Endothelial cell of umbilical vein (primary cell): ENCODE measurements at regions not wholly inside any gene's neighbourhood (a gene's known extent, or its start where the extent isn't known, plus 50 kb on each side); places are given as distances from the start of the nearest gene placed in this dataset.

Experiments
- BruUV-seq: library from RNA; stranded (reverse); fragments of 400-500 nt; replicated peaks from 2 replicates; lab custom pipeline; 2021; lab: Mats Ljungman, UMichigan
- CTCF ChIA-PET: fragments of 300-600, 350-600 bp; sonication (Branson Sonifier 250); formaldehyde crosslinking; loops from one replicate; lab custom pipeline; 2021; ENCODE audit warnings: antibody characterized with exemption, inconsistent platforms; lab: Charles Lee
- POLR2A ChIA-PET: fragments of 300-600, 350-600 bp; sonication (Branson Sonifier 250); formaldehyde crosslinking; loops from one replicate; lab custom pipeline; 2021; ENCODE audit warnings: antibody characterized with exemption, inconsistent platforms; lab: Charles Lee
- DNase-seq: peaks from one replicate; pipeline ENCODE4 v3.0.0-alpha.2; 2011; ENCODE audit warnings: low read depth, low spot score
- FAIRE-seq: peaks from 2 replicates; lab custom pipeline; 2011; peaks lifted over from hg19 to GRCh38; lab: Jason Lieb, UNC
- H2AFZ ChIP-seq: 2 replicates; pipeline ENCODE4 v1.6.0; 2012; ENCODE audit warnings: low read depth, low read length, control low read depth, inconsistent platforms
- H3K27ac ChIP-seq: 2 replicates; pipeline ENCODE4 v1.5.1; 2011; ENCODE audit warnings: low read depth, mild to moderate bottlenecking, control low read depth, low read length, moderate library complexity; ENCODE audit not compliant: insufficient read depth
- H3K27me3 ChIP-seq, 2 experiments: 2 replicates each; pipeline versions ENCODE4 v1.6.0 to v1.6.1; 2011; ENCODE audit warnings: low read length in 2 of 2, mixed read lengths in 1 of 2; ENCODE audit not compliant: control insufficient read depth in 2 of 2, insufficient read depth in 2 of 2
- H3K36me3 ChIP-seq, 2 experiments: 2 replicates in 1 of 2; 3 replicates in 1 of 2; pipeline ENCODE4 v1.5.1; 2011; ENCODE audit warnings: low read length in 2 of 2, mild to moderate bottlenecking in 1 of 2, moderate library complexity in 1 of 2; ENCODE audit not compliant: control insufficient read depth in 2 of 2, insufficient read depth in 2 of 2; ENCODE audit errors: extremely low read depth in 1 of 2
- H3K4me1 ChIP-seq: 3 replicates; pipeline ENCODE4 v1.5.1; 2011; ENCODE audit warnings: mild to moderate bottlenecking, low read length; ENCODE audit not compliant: control insufficient read depth, insufficient read depth; ENCODE audit errors: extremely low read depth
- H3K4me2 ChIP-seq: 2 replicates; pipeline ENCODE4 v1.6.1; 2011; ENCODE audit warnings: low read length, control low read depth, mixed read lengths; ENCODE audit not compliant: insufficient read depth
- H3K4me3 ChIP-seq, 3 experiments: fragments of 200-600 bp in 1 of 3; sonication (generic), shearing (Covaris generic) in 1 of 3; replicated peaks in 1 of 3; 2 replicates each; pipeline ENCODE4 v1.5.1; 2011 to 2016; ENCODE audit warnings: control low read depth in 3 of 3, low read length in 3 of 3, mild to moderate bottlenecking in 2 of 3, inconsistent platforms in 1 of 3, low read depth in 1 of 3, moderate library complexity in 1 of 3; ENCODE audit not compliant: insufficient read depth in 1 of 3
- H3K79me2 ChIP-seq: 2 replicates; pipeline ENCODE4 v1.6.0; 2012; ENCODE audit warnings: low read length, inconsistent platforms; ENCODE audit not compliant: control insufficient read depth, insufficient read depth
- H3K9ac ChIP-seq: replicated peaks from 2 replicates; pipeline ENCODE3; 2011; ENCODE audit warnings: low read length, control low read depth; ENCODE audit not compliant: insufficient read depth; ENCODE audit errors: extremely low read depth
- H3K9me1 ChIP-seq: replicated peaks from 3 replicates; pipeline ENCODE4 v1.6.0; 2011; ENCODE audit warnings: mild to moderate bottlenecking, low read length; ENCODE audit not compliant: control insufficient read depth, insufficient read depth; ENCODE audit errors: extremely low read depth
- H3K9me3 ChIP-seq: replicated peaks from 2 replicates; pipeline ENCODE4 v1.5.1; 2012; ENCODE audit warnings: low read length, inconsistent platforms; ENCODE audit not compliant: control insufficient read depth, insufficient read depth
- H4K20me1 ChIP-seq: replicated peaks from 2 replicates; pipeline ENCODE3; 2011; ENCODE audit warnings: mild to moderate bottlenecking, low read length; ENCODE audit not compliant: control insufficient read depth, insufficient read depth; ENCODE audit errors: extremely low read depth
- CTCF ChIP-seq, 2 donors: IDR thresholded peaks; 1 replicate in 1 of 2; 2 replicates in 1 of 2; pipeline ENCODE4 v1.5.1; 2011; ENCODE audit warnings: low read length in 2 of 2, mild to moderate bottlenecking in 2 of 2, moderate library complexity in 2 of 2, control low read depth in 1 of 2, inconsistent platforms in 1 of 2, low read depth in 1 of 2; ENCODE audit not compliant: insufficient read depth in 1 of 2; ENCODE audit errors: extremely low read depth in 1 of 2
- EZH2 ChIP-seq: IDR thresholded peaks from 2 replicates; pipeline ENCODE4 v1.6.1; 2012; ENCODE audit warnings: borderline replicate concordance, low read depth, mild to moderate bottlenecking, moderate library complexity, low read length, inconsistent platforms; ENCODE audit not compliant: severe bottlenecking
- FOS ChIP-seq: IDR thresholded peaks from 2 replicates; pipeline ENCODE4 v1.6.1; 2011; ENCODE audit warnings: mild to moderate bottlenecking, low read length, moderate library complexity, borderline replicate concordance; ENCODE audit not compliant: insufficient read depth
- GATA2 ChIP-seq: IDR thresholded peaks from 2 replicates; pipeline ENCODE4 v1.7.0; 2011; ENCODE audit warnings: low read depth, mild to moderate bottlenecking, moderate library complexity, mixed read lengths, low read length; ENCODE audit not compliant: insufficient read length, insufficient read depth
- JUN ChIP-seq: IDR thresholded peaks from 2 replicates; pipeline ENCODE4 v1.6.1; 2011; ENCODE audit warnings: borderline replicate concordance, low read depth; ENCODE audit not compliant: insufficient read length, insufficient read depth
- MAX ChIP-seq: IDR thresholded peaks from 2 replicates; pipeline ENCODE4 v1.6.1; 2011; ENCODE audit not compliant: insufficient read depth, insufficient read length
- MYC ChIP-seq: IDR thresholded peaks from one replicate; pipeline ENCODE4 v1.6.1; 2011; ENCODE audit warnings: mild to moderate bottlenecking, low read depth, low read length
- POLR2A ChIP-seq: IDR thresholded peaks from 2 replicates; pipeline ENCODE4 v1.6.1; 2012; ENCODE audit warnings: low read depth, mild to moderate bottlenecking, control low read depth, low read length
- POLR2AphosphoS5 ChIP-seq: IDR thresholded peaks from 2 replicates; pipeline ENCODE4 v1.6.1; 2012; ENCODE audit warnings: low read depth, mild to moderate bottlenecking, control low read depth, low read length, moderate library complexity; ENCODE audit not compliant: insufficient read depth
- dilution Hi-C: fragments of 300-500 bp; cut with MboI; formaldehyde crosslinking; loops from one replicate; pipeline ENCODE4 v1.15.0; 2019; ENCODE audit warnings: low sequenced_read_pairs; ENCODE audit not compliant: extremely low pct_ligation_motif_present
- intact Hi-C: fragments of 100-400 bp; cut with micrococcal nuclease; formaldehyde crosslinking; loops from one replicate; pipeline ENCODE4 v1.10.0; 2022

- CTCF ChIA-PET: no interaction called here
- FAIRE-seq (no peak), DNase-seq (no peak)
- no TSS peak for BruUV-seq
- Histone ChIP-seq H3K9me3 (no peaks in the 10 kb centered on the region), H2AFZ (no peak overlapping the region), H3K36me3 (no peaks in the 10 kb centered on the region), H3K9ac (no peak overlapping the region), H4K20me1 (no peaks in the 10 kb centered on the region), H3K79me2 (no peaks in the 10 kb centered on the region), H3K4me1 (no peaks in the 10 kb centered on the region), H3K27me3 (peaks cover 2 to 7% of the 10 kb centered on the region in 2 experiments), H3K9me1 (no peaks in the 10 kb centered on the region), H3K4me3 (no peak overlapping the region), H3K4me2 (no peak overlapping the region), H3K27ac (no peak overlapping the region)
- intact Hi-C loops: no loop called here
- TF ChIP-seq MYC: no peak
- TF ChIP-seq JUN: no peak
- TF ChIP-seq POLR2A: no peak
- no peak for TF ChIP-seq MAX
- no peak for TF ChIP-seq CTCF (IDR thresholded peaks at IDR 0.05; ENCODE audit: extremely low read depth in 1 of 2, insufficient read depth in 1 of 2, low read depth in 1 of 2, low read length in 2 of 2)
- TF ChIP-seq FOS: no peak
- no peak for TF ChIP-seq EZH2
- TF ChIP-seq GATA2: no peak
- no peak for TF ChIP-seq POLR2AphosphoS5
- POLR2A ChIA-PET: no interaction called here
- dilution Hi-C loops: no loop called here
Measured at GRCh38 chr1:23625929-23626535, 65.6 kb upstream of the RPL11 start.
